Ectodermal cell (in vitro differentiated cells): ENCODE measurements at regions not wholly inside any gene's neighbourhood (a gene's known extent, or its start where the extent isn't known, plus 50 kb on each side); places are given as distances from the start of the nearest gene placed in this dataset.

Experiments used
- H3K27ac ChIP-seq: 2 replicates; pipeline ENCODE4 v1.7.0; 2013; ENCODE audit warnings: mild to moderate bottlenecking, low read depth, low read length; ENCODE audit not compliant: insufficient read depth, poor library complexity, severe bottlenecking
- H3K27me3 ChIP-seq: 2 replicates; pipeline ENCODE4 v1.7.0; 2013; ENCODE audit warnings: mild to moderate bottlenecking, low read length; ENCODE audit not compliant: insufficient read depth, control insufficient read depth, poor library complexity, severe bottlenecking
- H3K36me3 ChIP-seq: one replicate; pipeline ENCODE4 v1.7.0; 2013; ENCODE audit warnings: low read length; ENCODE audit not compliant: control insufficient read depth, insufficient read depth
- H3K4me1 ChIP-seq: one replicate; pipeline ENCODE4 v1.7.0; 2013; ENCODE audit warnings: low read length; ENCODE audit not compliant: control insufficient read depth, insufficient read depth
- H3K4me3 ChIP-seq: 2 replicates; pipeline ENCODE4 v1.7.0; 2013; ENCODE audit warnings: low read depth, low read length, control low read depth; ENCODE audit not compliant: insufficient read depth
- H3K9me3 ChIP-seq: 2 replicates; pipeline ENCODE4 v1.7.0; 2013; ENCODE audit warnings: mild to moderate bottlenecking, low read length, moderate library complexity; ENCODE audit not compliant: control insufficient read depth
- WGBS, 2 experiments: methylation state at CpG; one replicate each; pipeline ENCODE4 v1.1.7; 2013; ENCODE audit warnings: missing lambda C conversion rate in 2 of 2; 5-methylcytosine and 5-hydroxymethylcytosine counted together

DNA sequence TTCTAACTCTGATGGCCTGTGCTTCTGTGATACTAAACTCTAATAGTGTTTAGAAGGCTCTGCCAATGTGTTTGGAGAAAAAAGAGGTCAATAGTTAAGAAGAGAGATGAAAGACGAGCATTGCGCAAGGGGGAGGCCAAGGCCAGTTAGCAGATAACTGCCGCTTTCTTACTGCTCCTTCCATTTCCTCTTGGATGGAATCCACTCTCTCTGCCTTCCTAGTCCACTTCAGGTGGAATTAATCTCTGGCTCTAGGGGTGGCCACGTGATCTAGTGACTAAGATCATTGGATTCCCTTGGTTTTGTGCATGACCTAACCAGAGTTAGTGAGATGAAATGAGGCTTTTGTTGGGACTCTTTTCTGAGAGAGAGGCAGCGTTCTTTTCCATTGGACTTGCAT, 148.3 kb downstream of the ACTL8 start:
- Histone ChIP-seq H3K27me3 (no peaks in the 10 kb centered on the region), H3K4me3 (no peak overlapping the region), H3K9me3 (no peaks in the 10 kb centered on the region), H3K27ac (no peak overlapping the region), H3K36me3 (no peaks in the 10 kb centered on the region), H3K4me1 (no peaks in the 10 kb centered on the region)
- WGBS, 2 experiments, result 83 to 87% methylated on average over 5 of the region's 5 CpGs

DNA sequence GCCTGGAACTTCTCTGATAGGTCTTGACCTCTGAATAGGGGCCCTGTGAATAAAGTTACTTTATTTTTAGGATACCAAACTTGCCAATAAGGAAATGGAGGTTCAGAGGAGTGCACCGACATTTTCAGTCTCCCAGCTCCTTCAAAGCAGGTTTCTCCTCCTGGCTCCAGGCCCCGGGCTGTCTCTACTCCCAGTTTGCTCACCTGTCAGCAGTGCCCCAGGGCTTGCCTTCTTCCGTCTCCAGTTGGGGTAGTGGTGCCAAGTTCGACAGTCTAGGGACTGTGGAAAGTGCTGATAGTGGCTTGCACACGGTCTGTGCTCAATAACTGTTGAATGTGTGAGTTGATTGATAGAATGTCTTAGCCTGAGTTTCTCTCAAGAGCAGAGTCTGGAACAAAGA, 149.2 kb downstream of the ACTL8 start:
- Histone ChIP-seq H3K36me3 (no peaks in the 10 kb centered on the region), H3K4me3 (no peak overlapping the region), H3K4me1 (no peaks in the 10 kb centered on the region), H3K9me3 (no peaks in the 10 kb centered on the region), H3K27me3 (no peaks in the 10 kb centered on the region), H3K27ac (no peak overlapping the region)
- 90 to 93% methylated on average over 5 of the region's 5 CpGs for WGBS, 2 experiments

DNA sequence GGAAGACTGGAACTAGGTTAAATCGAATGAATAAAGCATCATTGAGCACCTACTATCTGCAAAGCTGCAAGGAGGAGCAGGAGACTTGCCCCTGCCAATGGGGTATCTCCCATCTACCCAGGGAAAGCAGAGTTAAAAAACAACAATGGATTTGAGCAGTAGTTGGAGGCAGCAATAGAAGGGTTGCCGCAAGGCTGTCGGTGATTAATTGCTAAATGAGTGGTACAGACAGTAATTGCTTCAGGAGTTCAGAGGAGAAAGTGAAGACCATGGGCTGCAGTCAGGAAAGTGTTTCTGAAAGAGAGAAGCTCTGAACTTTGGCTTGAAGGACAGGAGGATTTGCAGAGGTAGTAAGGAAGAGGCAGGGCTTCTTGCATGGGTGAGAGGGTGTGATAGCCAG, 152.9 kb downstream of the ACTL8 start:
- no peaks in the 10 kb centered on the region for H3K36me3 ChIP-seq
- no peaks in the 10 kb centered on the region for H3K9me3 ChIP-seq
- 91 to 92% methylated on average over 3 of the region's 3 CpGs for WGBS, 2 experiments
- H3K27ac ChIP-seq, result no peak overlapping the region
- no peaks in the 10 kb centered on the region for H3K4me1 ChIP-seq
- H3K27me3 ChIP-seq, result no peaks in the 10 kb centered on the region
- H3K4me3 ChIP-seq, result no peak overlapping the region

DNA sequence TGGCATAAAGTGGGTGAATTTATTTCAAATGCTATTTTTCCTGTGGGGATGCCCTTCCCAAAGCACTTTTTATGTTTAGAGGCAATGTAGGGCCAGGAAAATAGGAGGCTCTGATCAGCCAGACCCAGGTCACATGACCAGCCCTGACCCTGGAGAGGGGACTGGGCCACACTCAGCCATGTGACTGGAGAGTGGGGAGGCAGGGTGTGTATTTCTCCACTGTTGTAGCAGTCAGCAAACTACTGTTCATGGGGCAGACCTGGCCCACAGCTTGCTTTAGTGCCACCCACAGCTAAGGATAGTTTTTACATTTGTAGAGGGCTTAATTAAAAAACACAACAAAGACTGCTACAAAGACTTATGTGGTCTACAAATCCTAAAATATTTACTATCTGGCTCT, 153.8 kb downstream of the ACTL8 start:
- no peaks in the 10 kb centered on the region for H3K4me1 ChIP-seq
- H3K36me3 ChIP-seq, result no peaks in the 10 kb centered on the region
- no peaks in the 10 kb centered on the region for H3K9me3 ChIP-seq
- no peak overlapping the region for H3K4me3 ChIP-seq
- no peak overlapping the region for H3K27ac ChIP-seq
- no peaks in the 10 kb centered on the region for H3K27me3 ChIP-seq

DNA sequence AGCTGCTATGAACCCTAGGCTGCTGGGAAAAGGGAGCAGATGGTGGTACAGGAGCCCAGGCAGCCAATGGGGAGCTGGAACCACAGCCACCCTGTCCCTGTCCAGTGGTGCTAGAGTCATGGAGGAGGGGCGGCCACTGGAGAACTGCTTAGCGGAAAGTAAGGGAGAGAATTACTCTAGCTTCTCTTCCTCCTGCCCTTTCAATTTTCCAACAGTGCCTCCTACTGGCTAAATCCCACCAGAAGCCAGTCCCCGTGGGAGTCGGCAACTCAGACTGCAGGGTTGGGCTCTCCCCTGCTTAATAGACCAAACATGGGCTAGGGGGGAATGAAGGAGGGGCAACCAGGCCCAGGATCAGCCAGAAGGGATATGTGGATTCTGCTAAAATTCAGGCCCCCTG, 154.5 kb downstream of the ACTL8 start:
- no peaks in the 10 kb centered on the region for H3K27me3 ChIP-seq
- H3K9me3 ChIP-seq, result no peaks in the 10 kb centered on the region
- no peak overlapping the region for H3K27ac ChIP-seq
- H3K4me3 ChIP-seq, result no peak overlapping the region
- 36 to 52% methylated on average over 4 of the region's 4 CpGs for WGBS, 2 experiments
- no peaks in the 10 kb centered on the region for H3K4me1 ChIP-seq
- no peaks in the 10 kb centered on the region for H3K36me3 ChIP-seq

DNA sequence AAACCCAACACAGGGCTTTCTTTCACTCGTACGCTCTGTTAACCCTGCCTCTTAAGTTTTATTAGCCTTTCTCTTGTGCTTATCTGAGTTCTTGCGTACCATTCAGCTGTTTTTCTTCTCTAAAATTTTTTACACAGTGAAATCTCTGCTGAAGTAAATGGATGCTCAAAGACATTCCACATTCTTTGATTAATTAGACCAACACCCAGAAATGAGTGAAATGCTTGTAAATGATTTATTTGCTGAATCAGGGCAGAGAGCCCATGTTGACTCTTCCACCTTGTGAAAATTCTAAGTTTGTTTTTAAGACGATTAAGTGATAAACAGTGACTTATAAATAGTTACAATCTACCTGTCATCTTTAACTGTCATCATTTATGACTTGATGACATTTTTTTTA, 156.7 kb downstream of the ACTL8 start:
- no peak overlapping the region for H3K27ac ChIP-seq
- 95 to 96% methylated on average over 3 to 4 of the region's 4 CpGs for WGBS, 2 experiments
- no peaks in the 10 kb centered on the region for H3K9me3 ChIP-seq
- no peaks in the 10 kb centered on the region for H3K27me3 ChIP-seq
- H3K36me3 ChIP-seq, result no peaks in the 10 kb centered on the region
- no peaks in the 10 kb centered on the region for H3K4me1 ChIP-seq
- no peak overlapping the region for H3K4me3 ChIP-seq

DNA sequence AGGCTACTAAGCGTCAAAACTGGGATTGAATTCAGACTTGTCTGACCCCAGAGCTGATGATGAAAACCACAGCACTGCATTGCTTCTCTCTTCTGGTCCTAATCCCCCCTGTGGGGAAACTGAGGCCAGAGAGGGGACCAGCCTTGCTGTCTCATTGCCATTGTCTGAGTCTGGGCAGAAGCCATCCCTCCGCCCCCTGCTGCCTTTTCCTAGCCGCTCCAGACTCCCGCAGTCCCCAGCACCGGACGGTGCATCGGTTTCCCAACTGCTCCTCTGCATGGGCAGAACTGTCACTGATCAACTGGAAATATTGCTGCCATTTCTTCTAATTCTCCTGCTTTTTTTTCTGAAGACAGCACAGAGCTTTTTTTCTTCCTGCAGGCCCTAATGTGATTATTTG, 157.4 kb downstream of the ACTL8 start:
- H3K36me3 ChIP-seq, result no peaks in the 10 kb centered on the region
- H3K27me3 ChIP-seq, result no peaks in the 10 kb centered on the region
- H3K4me1 ChIP-seq, result no peaks in the 10 kb centered on the region
- H3K9me3 ChIP-seq, result no peaks in the 10 kb centered on the region
- WGBS, 2 experiments, result 67 to 76% methylated on average over 7 of the region's 7 CpGs
- no peak overlapping the region for H3K4me3 ChIP-seq
- no peak overlapping the region for H3K27ac ChIP-seq

DNA sequence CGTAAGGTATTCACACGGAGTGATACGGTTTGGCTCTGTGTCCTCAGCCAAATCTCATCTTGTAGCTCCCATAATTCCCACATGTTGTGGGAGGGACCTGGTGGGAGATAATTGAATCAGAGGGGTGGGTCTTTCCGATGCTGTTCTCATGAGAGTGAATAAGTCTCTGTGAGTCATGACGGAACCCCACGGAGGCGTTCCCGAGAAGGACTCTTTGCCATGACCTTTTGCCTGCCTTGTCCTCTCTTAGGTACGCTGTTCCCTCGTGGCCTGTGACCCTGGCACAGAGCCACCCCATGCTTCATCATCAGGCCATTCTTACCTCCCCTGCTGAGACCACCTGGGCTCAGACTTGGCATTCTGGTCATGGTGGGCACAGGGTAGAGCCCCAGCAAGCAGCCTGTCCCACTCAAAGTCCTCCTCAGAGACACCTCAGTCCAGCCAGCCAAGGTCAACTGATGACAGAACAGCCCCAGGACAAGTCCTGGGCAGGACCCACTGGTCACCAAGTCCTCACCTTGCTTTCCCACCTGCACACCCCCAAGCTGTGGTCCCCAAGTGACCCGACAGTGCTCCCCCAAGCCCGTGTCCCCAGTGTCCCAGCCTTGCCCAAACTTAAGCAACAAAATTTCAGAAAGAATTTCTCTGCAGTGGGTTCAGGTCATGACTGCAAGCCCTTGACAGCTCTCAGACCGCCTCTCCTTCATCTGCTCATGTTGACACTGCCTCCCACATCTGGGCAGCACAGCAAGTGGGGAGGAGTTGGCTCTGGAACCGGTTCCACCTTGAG, 158.4 kb downstream of the ACTL8 start:
- no peaks in the 10 kb centered on the region for H3K27me3 ChIP-seq
- H3K4me1 ChIP-seq, result no peaks in the 10 kb centered on the region
- no peaks in the 10 kb centered on the region for H3K9me3 ChIP-seq
- no peak overlapping the region for H3K27ac ChIP-seq
- no peak overlapping the region for H3K4me3 ChIP-seq
- WGBS, 2 experiments, result 84 to 85% methylated on average over 14 of the region's 14 CpGs
- H3K36me3 ChIP-seq, result no peaks in the 10 kb centered on the region

DNA sequence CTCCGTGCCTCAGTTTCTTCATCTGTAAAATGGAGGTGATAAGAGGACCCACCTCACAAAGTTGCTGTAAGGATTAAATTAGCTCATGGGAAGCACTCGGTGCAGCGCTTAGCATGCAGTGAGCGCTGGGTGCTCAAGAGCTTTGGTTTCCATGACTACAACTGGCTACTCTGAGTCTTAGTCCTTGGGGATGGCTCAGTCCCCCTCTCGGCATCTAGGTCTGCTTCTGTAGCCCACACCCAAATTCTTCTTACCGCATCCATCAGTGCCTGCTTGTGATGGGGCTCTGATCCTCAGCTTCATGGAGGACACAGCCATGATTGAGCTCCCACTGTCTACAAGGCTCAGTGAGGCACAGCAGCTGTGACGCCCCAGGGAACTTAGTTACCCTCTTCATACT, 159.0 kb downstream of the ACTL8 start:
- no peaks in the 10 kb centered on the region for H3K9me3 ChIP-seq
- no peak overlapping the region for H3K27ac ChIP-seq
- WGBS, 2 experiments, result 95% methylated on average over 7 of the region's 7 CpGs
- no peak overlapping the region for H3K4me3 ChIP-seq
- H3K36me3 ChIP-seq, result no peaks in the 10 kb centered on the region
- H3K4me1 ChIP-seq, result no peaks in the 10 kb centered on the region
- H3K27me3 ChIP-seq, result no peaks in the 10 kb centered on the region

DNA sequence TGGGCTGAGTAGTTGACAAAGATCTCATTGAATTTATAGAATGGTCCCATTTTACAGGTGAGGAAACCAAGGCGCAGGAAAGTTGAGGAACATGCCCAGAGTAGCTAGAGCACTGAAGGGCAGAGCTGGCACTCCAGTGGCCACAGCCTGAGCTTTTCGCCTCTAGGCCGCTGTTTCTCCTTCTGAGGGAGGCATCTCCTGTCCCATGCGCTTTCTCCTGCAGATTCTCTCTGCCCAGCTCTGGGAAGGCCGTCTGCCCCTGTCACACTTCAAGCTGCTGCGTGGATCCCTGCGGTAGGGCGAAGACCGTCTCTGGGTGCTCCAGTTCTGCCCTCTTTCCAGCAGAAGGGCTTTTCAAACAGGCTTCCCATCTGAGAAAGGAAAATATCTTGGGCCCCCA, 159.9 kb downstream of the ACTL8 start:
- Histone ChIP-seq H3K4me3 (no peak overlapping the region), H3K9me3 (no peaks in the 10 kb centered on the region), H3K36me3 (no peaks in the 10 kb centered on the region), H3K27ac (no peak overlapping the region), H3K27me3 (no peaks in the 10 kb centered on the region), H3K4me1 (no peaks in the 10 kb centered on the region)
- WGBS, 2 experiments, result 88 to 91% methylated on average over 9 of the region's 9 CpGs
